ENCODE measurements at regions not wholly inside any gene's neighbourhood (a gene's known extent, or its start where the extent isn't known, plus 50 kb on each side); places are given as distances from the start of the nearest gene placed in this dataset.

DNA sequence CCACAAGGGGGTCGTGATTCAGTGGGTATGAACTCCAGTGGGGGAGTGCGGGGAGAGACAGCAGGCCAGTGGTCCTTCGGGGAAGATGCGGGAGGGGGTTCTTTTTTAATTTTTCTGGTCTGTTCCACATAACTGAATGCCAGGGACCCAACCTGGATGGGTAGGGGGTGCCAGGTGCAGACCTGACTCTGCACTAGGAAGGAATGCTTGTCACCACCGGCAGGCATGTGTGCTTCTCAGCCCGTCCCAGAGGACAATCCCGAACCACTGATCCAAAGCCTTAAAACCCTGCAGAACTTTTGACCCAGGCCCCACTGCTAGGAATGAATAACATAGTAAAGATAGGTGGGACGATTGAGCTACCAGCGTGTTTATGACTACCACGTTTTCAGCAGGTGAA is 72.0 kb downstream of the DIO3 start:
- TF ChIP-seq TAF1 (IDR thresholded peaks at IDR 0.05; ENCODE audit: borderline replicate concordance, insufficient read depth, low read length), result no peak
- no peak for TF ChIP-seq POLR2AphosphoS5 (IDR thresholded peaks at IDR 0.05; ENCODE audit: low read depth, low read length)
